H1 (cell line): ENCODE measurements at regions not wholly inside any gene's neighbourhood (a gene's known extent, or its start where the extent isn't known, plus 50 kb on each side); places are given as distances from the start of the nearest gene placed in this dataset.

Experiments used
- CTCF ChIA-PET: fragments of 300-600 bp; sonication (Branson Sonifier 250); formaldehyde crosslinking; loops from one replicate; lab custom pipeline; 2021; ENCODE audit not compliant: partially characterized antibody; lab: Charles Lee
- POLR2A ChIA-PET: fragments of 300-600 bp; sonication (Branson Sonifier 250); formaldehyde crosslinking; loops from one replicate; lab custom pipeline; 2021; ENCODE audit warnings: inconsistent platforms; ENCODE audit not compliant: partially characterized antibody; lab: Charles Lee
- DNase-seq, 2 experiments: peaks; one replicate each; pipeline versions ENCODE4 v3.0.0 to v3.0.0-alpha.2; 2010 to 2022; ENCODE audit warnings: low spot score in 2 of 2, low read depth in 1 of 2, mixed read lengths in 1 of 2
- FAIRE-seq: peaks from 2 replicates; lab custom pipeline; 2011; peaks lifted over from hg19 to GRCh38; lab: Jason Lieb, UNC
- H2AFZ ChIP-seq: 2 replicates; pipeline ENCODE4 v1.8.1; 2012; ENCODE audit warnings: low read length, inconsistent platforms
- H2AK5ac ChIP-seq: 2 replicates; pipeline ENCODE4 v1.6.1; 2013; ENCODE audit warnings: low read depth, low read length
- H2BK120ac ChIP-seq: replicated peaks from 2 replicates; pipeline ENCODE3; 2013; ENCODE audit warnings: low read depth, low read length, inconsistent platforms
- H2BK12ac ChIP-seq: 2 replicates; pipeline ENCODE4 v1.6.1; 2013; ENCODE audit warnings: low read depth, low read length
- H2BK15ac ChIP-seq: 2 replicates; pipeline ENCODE4 v1.6.1; 2013; ENCODE audit warnings: low read length
- H2BK20ac ChIP-seq: 2 replicates; pipeline ENCODE4 v1.6.1; 2013; ENCODE audit warnings: low read length
- H2BK5ac ChIP-seq: 2 replicates; pipeline ENCODE4 v1.6.1; 2013; ENCODE audit warnings: low read depth, low read length
- H3K14ac ChIP-seq: 2 replicates; pipeline ENCODE4 v1.6.1; 2013; ENCODE audit warnings: inconsistent platforms; ENCODE audit not compliant: insufficient read length
- H3K18ac ChIP-seq: 2 replicates; pipeline ENCODE4 v1.6.1; 2013; ENCODE audit warnings: low read length; ENCODE audit errors: extremely low read depth
- H3K23ac ChIP-seq: 2 replicates; pipeline ENCODE4 v1.6.1; 2013; ENCODE audit warnings: inconsistent platforms; ENCODE audit not compliant: insufficient read length
- H3K23me2 ChIP-seq: 2 replicates; pipeline ENCODE4 v1.6.1; 2013; ENCODE audit warnings: low read depth, low read length
- H3K27ac ChIP-seq: 2 replicates; pipeline ENCODE4 v1.6.1; 2011; ENCODE audit warnings: low read depth, low read length, inconsistent platforms
- H3K27me3 ChIP-seq, 4 experiments: replicated peaks in 1 of 4; 1 replicate in 1 of 4; 2 replicates in 3 of 4; pipeline versions ENCODE4 v1.6.1 to v1.8.1; 2011 to 2013; ENCODE audit warnings: low read length in 3 of 4, mild to moderate bottlenecking in 3 of 4, inconsistent platforms in 2 of 4, mixed read lengths in 2 of 4, moderate library complexity in 1 of 4; ENCODE audit not compliant: control insufficient read depth in 3 of 4, insufficient read depth in 3 of 4; ENCODE audit errors: extremely low read depth in 1 of 4
- H3K36me3 ChIP-seq, 4 experiments: 2 replicates each; pipeline versions ENCODE4 v1.6.1 to v1.8.1; 2011 to 2013; ENCODE audit warnings: mild to moderate bottlenecking in 4 of 4, low read length in 3 of 4, moderate library complexity in 2 of 4, control low read depth in 1 of 4, inconsistent platforms in 1 of 4; ENCODE audit not compliant: insufficient read depth in 4 of 4, control insufficient read depth in 2 of 4
- H3K4ac ChIP-seq: replicated peaks from 2 replicates; pipeline ENCODE3; 2013; ENCODE audit warnings: low read length, low read depth, mixed read lengths, inconsistent platforms; ENCODE audit not compliant: insufficient read length
- H3K4me1 ChIP-seq, 4 experiments: replicated peaks in 1 of 4; 1 replicate in 1 of 4; 2 replicates in 3 of 4; pipeline versions ENCODE4 v1.6.1 to v1.8.1; 2011 to 2013; ENCODE audit warnings: low read length in 3 of 4, inconsistent platforms in 2 of 4, mixed read lengths in 1 of 4; ENCODE audit not compliant: insufficient read depth in 4 of 4, control insufficient read depth in 3 of 4
- H3K4me2 ChIP-seq, 2 experiments: 2 replicates each; pipeline versions ENCODE4 v1.6.1 to v1.8.1; 2011 to 2013; ENCODE audit warnings: low read depth in 2 of 2, low read length in 2 of 2, control low read depth in 1 of 2, inconsistent platforms in 1 of 2, mild to moderate bottlenecking in 1 of 2; ENCODE audit not compliant: insufficient read depth in 1 of 2
- H3K4me3 ChIP-seq, 4 experiments: fragments of 200-600, 300-600 bp in 1 of 4; sonication (generic), shearing (Covaris generic), sonication (Bioruptor Twin) in 1 of 4; 2 replicates each; pipeline versions ENCODE4 v1.5.1 to v1.8.1; 2011 to 2016; ENCODE audit warnings: low read length in 4 of 4, low read depth in 3 of 4, control low read depth in 2 of 4, inconsistent platforms in 2 of 4, mild to moderate bottlenecking in 2 of 4, mixed read lengths in 1 of 4, moderate library complexity in 1 of 4; ENCODE audit not compliant: insufficient read depth in 2 of 4; ENCODE audit errors: extremely low read depth in 1 of 4
- H3K56ac ChIP-seq: replicated peaks from 2 replicates; pipeline ENCODE3; 2013; ENCODE audit warnings: low read depth, mild to moderate bottlenecking, mixed read lengths, low read length, inconsistent platforms; ENCODE audit not compliant: insufficient read length
- H3K79me1 ChIP-seq: 2 replicates; pipeline ENCODE4 v1.6.1; 2013; ENCODE audit warnings: low read depth, low read length, control low read depth
- H3K79me2 ChIP-seq, 2 experiments: 2 replicates each; pipeline versions ENCODE4 v1.6.1 to v1.8.1; 2012 to 2013; ENCODE audit warnings: low read length in 2 of 2, mild to moderate bottlenecking in 2 of 2, inconsistent platforms in 1 of 2; ENCODE audit not compliant: insufficient read depth in 2 of 2, control insufficient read depth in 1 of 2
- H3K9ac ChIP-seq, 4 experiments: replicated peaks in 1 of 4; 1 replicate in 1 of 4; 2 replicates in 3 of 4; pipeline versions ENCODE4 v1.6.1 to v1.8.1; 2011 to 2013; ENCODE audit warnings: low read depth in 3 of 4, low read length in 3 of 4, control low read depth in 2 of 4, mild to moderate bottlenecking in 2 of 4, moderate library complexity in 2 of 4, inconsistent platforms in 1 of 4; ENCODE audit errors: extremely low read depth in 1 of 4
- H3K9me3 ChIP-seq, 2 experiments: 2 replicates each; pipeline versions ENCODE4 v1.6.1 to v1.8.1; 2012 to 2013; ENCODE audit warnings: mild to moderate bottlenecking in 2 of 2, moderate library complexity in 2 of 2, control low read depth in 1 of 2, inconsistent platforms in 1 of 2, low read depth in 1 of 2, low read length in 1 of 2, mixed read lengths in 1 of 2; ENCODE audit not compliant: insufficient read depth in 2 of 2
- H4K20me1 ChIP-seq, 2 experiments: replicated peaks in 1 of 2; 2 replicates each; pipeline versions ENCODE3 to v1.8.1; 2011 to 2013; ENCODE audit warnings: inconsistent platforms in 2 of 2, low read length in 2 of 2, mild to moderate bottlenecking in 1 of 2; ENCODE audit not compliant: insufficient read depth in 2 of 2, control insufficient read depth in 1 of 2
- H4K5ac ChIP-seq: 2 replicates; pipeline ENCODE4 v1.6.1; 2013; ENCODE audit warnings: low read length, low read depth, mixed read lengths, inconsistent platforms; ENCODE audit not compliant: insufficient read length
- H4K8ac ChIP-seq: 2 replicates; pipeline ENCODE4 v1.8.0; 2013; ENCODE audit warnings: mild to moderate bottlenecking, moderate library complexity, low read length, inconsistent platforms; ENCODE audit not compliant: insufficient read depth; ENCODE audit errors: extremely low read depth
- H4K91ac ChIP-seq: replicated peaks from 2 replicates; pipeline ENCODE3; 2013; ENCODE audit warnings: low read length, mixed read lengths, inconsistent platforms; ENCODE audit not compliant: insufficient read length
- FOSL1 ChIP-seq: IDR thresholded peaks from 2 replicates; pipeline ENCODE4 v1.6.1; 2011; ENCODE audit warnings: mild to moderate bottlenecking, low read depth, low read length, moderate library complexity; ENCODE audit not compliant: insufficient read depth
- JUND ChIP-seq: IDR thresholded peaks from 2 replicates; pipeline ENCODE4 v1.6.1; 2011; ENCODE audit warnings: mild to moderate bottlenecking, improper control_type of control experiment, low read length
- RBBP5 ChIP-seq: IDR thresholded peaks from 2 replicates; pipeline ENCODE4 v1.7.1; 2012; ENCODE audit warnings: low read depth, mild to moderate bottlenecking, inconsistent platforms, low read length, moderate library complexity, borderline replicate concordance
- SAP30 ChIP-seq: fragments of 300-600 bp; sonication (generic); IDR thresholded peaks from 2 replicates; pipeline ENCODE4 v1.7.1; 2012; ENCODE audit warnings: low read length, moderate library complexity, mild to moderate bottlenecking, inconsistent platforms; ENCODE audit not compliant: insufficient read depth, insufficient replicate concordance
- TCF12 ChIP-seq: IDR thresholded peaks from 2 replicates; pipeline ENCODE4 v1.6.1; 2011; ENCODE audit warnings: low read depth, mild to moderate bottlenecking, low read length
- WGBS, 2 experiments: shearing (Covaris generic) in 1 of 2; methylation state at CpG; one replicate each; pipeline versions ENCODE4 v1.1.6 to v1.1.7; 2013 to 2015; ENCODE audit warnings: low lambda C conversion rate in 2 of 2, mixed read lengths in 2 of 2, inconsistent platforms in 1 of 2, low coverage in 1 of 2, missing lambda C conversion rate in 1 of 2; ENCODE audit not compliant: insufficient replicate concordance in 2 of 2, insufficient coverage in 1 of 2, insufficient read length in 1 of 2; ENCODE audit errors: extremely low coverage in 1 of 2, missing lambda C conversion rate in 1 of 2; 5-methylcytosine and 5-hydroxymethylcytosine counted together

DNA sequence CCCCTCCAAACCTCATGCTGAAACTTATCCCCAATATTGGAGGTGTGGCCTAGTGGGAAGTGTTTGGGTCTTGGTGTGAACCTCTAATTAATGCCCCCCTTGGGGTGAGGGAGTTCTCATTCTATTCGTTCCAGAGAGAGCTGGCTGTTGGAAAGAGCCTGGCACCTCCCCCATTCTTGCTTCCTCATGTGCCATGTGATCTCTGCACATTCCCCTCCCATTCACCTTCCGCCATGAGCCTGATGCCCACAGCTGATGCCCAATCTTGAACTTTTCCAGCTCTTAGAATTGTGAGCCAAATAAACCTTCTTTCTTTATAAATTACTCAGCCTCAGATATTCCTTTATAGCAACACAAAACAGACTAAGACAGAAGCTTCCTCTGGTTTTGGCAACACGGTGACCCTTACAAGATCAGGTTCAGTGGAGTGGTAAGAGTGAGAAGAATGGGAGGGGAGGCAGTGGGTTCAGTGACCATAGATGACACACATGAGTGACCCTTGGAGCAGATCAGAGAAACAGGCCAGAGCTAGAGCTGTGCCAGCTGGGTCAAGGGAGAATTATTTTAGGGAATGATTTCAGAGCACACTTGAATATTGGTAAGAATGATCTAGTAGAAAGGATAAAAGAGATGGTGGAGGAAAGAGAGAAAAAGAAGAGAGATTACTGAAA lies 176.4 kb downstream of the LY86 start:
- Histone ChIP-seq H3K9ac (no peak overlapping the region), H3K56ac (no peak overlapping the region), H2BK12ac (no peak overlapping the region), H3K4me3 (no peak overlapping the region), H3K79me1 (no peaks in the 10 kb centered on the region), H3K79me2 (no peaks in the 10 kb centered on the region), H2BK5ac (no peak overlapping the region), H3K23me2 (no peaks in the 10 kb centered on the region; the same call in 1 of the 2 replicates), H3K14ac (no peak overlapping the region), H2AK5ac (no peak overlapping the region), H3K4me1 (no peaks in the 10 kb centered on the region), H3K27ac (no peak overlapping the region), H4K8ac (no peak overlapping the region), H2AFZ (no peak overlapping the region), H2BK15ac (no peak overlapping the region), H4K5ac (no peak overlapping the region), H3K36me3 (no peaks in the 10 kb centered on the region), H3K23ac (no peak overlapping the region), H3K9me3 (no peaks in the 10 kb centered on the region), H3K27me3 (no peaks in the 10 kb centered on the region), H3K4ac (no peak overlapping the region), H2BK20ac (no peak overlapping the region), H3K18ac (no peak overlapping the region), H3K4me2 (no peak overlapping the region), H4K91ac (no peak overlapping the region), H2BK120ac (no peak overlapping the region), H4K20me1 (no peaks in the 10 kb centered on the region)
- DNase-seq (no peak), FAIRE-seq (no peak)
- 89% methylated on average over 3 of the region's 3 CpGs; no CpG with 5 or more reads in 1 of the 2 experiments for WGBS, 2 experiments
- POLR2A ChIA-PET = no interaction called here
- CTCF ChIA-PET = interaction anchor here (0.6 to 1.8 kb wide), 2 partner anchors 44 to 69 kb away, joined by 3 to 5 read pairs; no protein-coding TSS in a partner anchor
- TF ChIP-seq JUND = no peak
- no peak for TF ChIP-seq FOSL1
- no peak for TF ChIP-seq SAP30
- TF ChIP-seq TCF12 = no peak
- TF ChIP-seq RBBP5 = no peak
